ENCODE measurements at regions not wholly inside any gene's neighbourhood (a gene's known extent, or its start where the extent isn't known, plus 50 kb on each side); places are given as distances from the start of the nearest gene placed in this dataset.

GRCh38 chr2:145002624-145003023 lies 482.7 kb upstream of the ZEB2 start:
- Histone ChIP-seq H3K4me3 (ENCODE audit: low read depth in 2 of 2, low read length in 2 of 2) (no peak overlapping the region), H3K36me3 (ENCODE audit: control insufficient read depth, insufficient read depth, low read length) (no peaks in the 10 kb centered on the region), H3K27me3 (ENCODE audit: control insufficient read depth, insufficient read depth, low read length) (no peaks in the 10 kb centered on the region), H3K27ac (ENCODE audit: low read length) (no peak overlapping the region), H3K9me3 (ENCODE audit: control insufficient read depth, insufficient read depth, low read depth, low read length) (no peaks in the 10 kb centered on the region), H3K4me1 (ENCODE audit: control insufficient read depth, insufficient read depth, low read length) (no peaks in the 10 kb centered on the region)
- no peak for TF ChIP-seq SIN3A (IDR thresholded peaks at IDR 0.05; ENCODE audit: borderline replicate concordance, insufficient read depth, low read depth, low read length)
- no peak for TF ChIP-seq REST (IDR thresholded peaks at IDR 0.05; ENCODE audit: insufficient read depth in 1 of 2, low read depth in 2 of 2, low read length in 1 of 2)
- TF ChIP-seq CTCF (IDR thresholded peaks at IDR 0.05) = no peak
- no peak for TF ChIP-seq POLR2AphosphoS5 (IDR thresholded peaks at IDR 0.05; ENCODE audit: low read depth, low read length)
- TF ChIP-seq TCF7L2 (IDR thresholded peaks at IDR 0.05; ENCODE audit: low read depth, low read length) = no peak
- intact Hi-C loops (cut with micrococcal nuclease; ENCODE audit: unreplicated experiment) (no loop called here), in situ Hi-C loops (cut with HindIII; ENCODE audit: low pct_unique_long_range_greater_than_20kb, low sequenced_read_pairs) (no loop called here)
- ATAC-seq = no peak
- no peak for DNase-seq (ENCODE audit: low read depth, low spot score)
- ChIA-PET POLR2A (no interaction called here), CTCF (no interaction called here)
- BruUV-seq (replicated peaks) = no TSS peak

GRCh38 chr2:145000376-145000775 lies 480.5 kb upstream of the ZEB2 start:
- TF ChIP-seq TCF7L2 (IDR thresholded peaks at IDR 0.05; ENCODE audit: low read depth, low read length) (no peak), POLR2AphosphoS5 (IDR thresholded peaks at IDR 0.05; ENCODE audit: low read depth, low read length) (no peak), REST (IDR thresholded peaks at IDR 0.05; ENCODE audit: insufficient read depth in 1 of 2, low read depth in 2 of 2, low read length in 1 of 2) (no peak), SIN3A (IDR thresholded peaks at IDR 0.05; ENCODE audit: borderline replicate concordance, insufficient read depth, low read depth, low read length) (no peak), CTCF (IDR thresholded peaks at IDR 0.05) (no peak)
- in situ Hi-C loops (cut with HindIII; ENCODE audit: low pct_unique_long_range_greater_than_20kb, low sequenced_read_pairs) = no loop called here
- POLR2A ChIA-PET = no interaction called here
- CTCF ChIA-PET = no interaction called here
- BruUV-seq (replicated peaks) = no TSS peak
- Histone ChIP-seq H3K4me3 (ENCODE audit: low read depth in 2 of 2, low read length in 2 of 2) (no peak overlapping the region), H3K27me3 (ENCODE audit: control insufficient read depth, insufficient read depth, low read length) (no peaks in the 10 kb centered on the region), H3K36me3 (ENCODE audit: control insufficient read depth, insufficient read depth, low read length) (no peaks in the 10 kb centered on the region), H3K27ac (ENCODE audit: low read length) (no peak overlapping the region), H3K4me1 (ENCODE audit: control insufficient read depth, insufficient read depth, low read length) (no peaks in the 10 kb centered on the region), H3K9me3 (ENCODE audit: control insufficient read depth, insufficient read depth, low read depth, low read length) (no peaks in the 10 kb centered on the region)
- intact Hi-C loops (cut with micrococcal nuclease; ENCODE audit: unreplicated experiment) = no loop called here
- ATAC-seq (no peak), DNase-seq (ENCODE audit: low read depth, low spot score) (no peak)
